H1 (cell line): ENCODE measurements at regions not wholly inside any gene's neighbourhood (a gene's known extent, or its start where the extent isn't known, plus 50 kb on each side); places are given as distances from the start of the nearest gene placed in this dataset.

Experiments
- CTCF ChIA-PET: fragments of 300-600 bp; sonication (Branson Sonifier 250); formaldehyde crosslinking; loops from one replicate; lab custom pipeline; 2021; ENCODE audit not compliant: partially characterized antibody; lab: Charles Lee
- POLR2A ChIA-PET: fragments of 300-600 bp; sonication (Branson Sonifier 250); formaldehyde crosslinking; loops from one replicate; lab custom pipeline; 2021; ENCODE audit warnings: inconsistent platforms; ENCODE audit not compliant: partially characterized antibody; lab: Charles Lee
- DNase-seq, 2 experiments: peaks; one replicate each; pipeline versions ENCODE4 v3.0.0 to v3.0.0-alpha.2; 2010 to 2022; ENCODE audit warnings: low spot score in 2 of 2, low read depth in 1 of 2, mixed read lengths in 1 of 2
- FAIRE-seq: peaks from 2 replicates; lab custom pipeline; 2011; peaks lifted over from hg19 to GRCh38; lab: Jason Lieb, UNC
- H2AFZ ChIP-seq: 2 replicates; pipeline ENCODE4 v1.8.1; 2012; ENCODE audit warnings: low read length, inconsistent platforms
- H2AK5ac ChIP-seq: 2 replicates; pipeline ENCODE4 v1.6.1; 2013; ENCODE audit warnings: low read depth, low read length
- H2BK120ac ChIP-seq: replicated peaks from 2 replicates; pipeline ENCODE3; 2013; ENCODE audit warnings: low read depth, low read length, inconsistent platforms
- H2BK12ac ChIP-seq: 2 replicates; pipeline ENCODE4 v1.6.1; 2013; ENCODE audit warnings: low read depth, low read length
- H2BK15ac ChIP-seq: 2 replicates; pipeline ENCODE4 v1.6.1; 2013; ENCODE audit warnings: low read length
- H2BK20ac ChIP-seq: 2 replicates; pipeline ENCODE4 v1.6.1; 2013; ENCODE audit warnings: low read length
- H2BK5ac ChIP-seq: 2 replicates; pipeline ENCODE4 v1.6.1; 2013; ENCODE audit warnings: low read depth, low read length
- H3K14ac ChIP-seq: 2 replicates; pipeline ENCODE4 v1.6.1; 2013; ENCODE audit warnings: inconsistent platforms; ENCODE audit not compliant: insufficient read length
- H3K18ac ChIP-seq: 2 replicates; pipeline ENCODE4 v1.6.1; 2013; ENCODE audit warnings: low read length; ENCODE audit errors: extremely low read depth
- H3K23ac ChIP-seq: 2 replicates; pipeline ENCODE4 v1.6.1; 2013; ENCODE audit warnings: inconsistent platforms; ENCODE audit not compliant: insufficient read length
- H3K23me2 ChIP-seq: 2 replicates; pipeline ENCODE4 v1.6.1; 2013; ENCODE audit warnings: low read depth, low read length
- H3K27ac ChIP-seq: 2 replicates; pipeline ENCODE4 v1.6.1; 2011; ENCODE audit warnings: low read depth, low read length, inconsistent platforms
- H3K27me3 ChIP-seq, 4 experiments: replicated peaks in 1 of 4; 1 replicate in 1 of 4; 2 replicates in 3 of 4; pipeline versions ENCODE4 v1.6.1 to v1.8.1; 2011 to 2013; ENCODE audit warnings: low read length in 3 of 4, mild to moderate bottlenecking in 3 of 4, inconsistent platforms in 2 of 4, mixed read lengths in 2 of 4, moderate library complexity in 1 of 4; ENCODE audit not compliant: control insufficient read depth in 3 of 4, insufficient read depth in 3 of 4; ENCODE audit errors: extremely low read depth in 1 of 4
- H3K36me3 ChIP-seq, 4 experiments: 2 replicates each; pipeline versions ENCODE4 v1.6.1 to v1.8.1; 2011 to 2013; ENCODE audit warnings: mild to moderate bottlenecking in 4 of 4, low read length in 3 of 4, moderate library complexity in 2 of 4, control low read depth in 1 of 4, inconsistent platforms in 1 of 4; ENCODE audit not compliant: insufficient read depth in 4 of 4, control insufficient read depth in 2 of 4
- H3K4ac ChIP-seq: replicated peaks from 2 replicates; pipeline ENCODE3; 2013; ENCODE audit warnings: low read length, low read depth, mixed read lengths, inconsistent platforms; ENCODE audit not compliant: insufficient read length
- H3K4me1 ChIP-seq, 4 experiments: replicated peaks in 1 of 4; 1 replicate in 1 of 4; 2 replicates in 3 of 4; pipeline versions ENCODE4 v1.6.1 to v1.8.1; 2011 to 2013; ENCODE audit warnings: low read length in 3 of 4, inconsistent platforms in 2 of 4, mixed read lengths in 1 of 4; ENCODE audit not compliant: insufficient read depth in 4 of 4, control insufficient read depth in 3 of 4
- H3K4me2 ChIP-seq, 2 experiments: 2 replicates each; pipeline versions ENCODE4 v1.6.1 to v1.8.1; 2011 to 2013; ENCODE audit warnings: low read depth in 2 of 2, low read length in 2 of 2, control low read depth in 1 of 2, inconsistent platforms in 1 of 2, mild to moderate bottlenecking in 1 of 2; ENCODE audit not compliant: insufficient read depth in 1 of 2
- H3K4me3 ChIP-seq, 4 experiments: fragments of 200-600, 300-600 bp in 1 of 4; sonication (generic), shearing (Covaris generic), sonication (Bioruptor Twin) in 1 of 4; 2 replicates each; pipeline versions ENCODE4 v1.5.1 to v1.8.1; 2011 to 2016; ENCODE audit warnings: low read length in 4 of 4, low read depth in 3 of 4, control low read depth in 2 of 4, inconsistent platforms in 2 of 4, mild to moderate bottlenecking in 2 of 4, mixed read lengths in 1 of 4, moderate library complexity in 1 of 4; ENCODE audit not compliant: insufficient read depth in 2 of 4; ENCODE audit errors: extremely low read depth in 1 of 4
- H3K56ac ChIP-seq: replicated peaks from 2 replicates; pipeline ENCODE3; 2013; ENCODE audit warnings: low read depth, mild to moderate bottlenecking, mixed read lengths, low read length, inconsistent platforms; ENCODE audit not compliant: insufficient read length
- H3K79me1 ChIP-seq: 2 replicates; pipeline ENCODE4 v1.6.1; 2013; ENCODE audit warnings: low read depth, low read length, control low read depth
- H3K79me2 ChIP-seq, 2 experiments: 2 replicates each; pipeline versions ENCODE4 v1.6.1 to v1.8.1; 2012 to 2013; ENCODE audit warnings: low read length in 2 of 2, mild to moderate bottlenecking in 2 of 2, inconsistent platforms in 1 of 2; ENCODE audit not compliant: insufficient read depth in 2 of 2, control insufficient read depth in 1 of 2
- H3K9ac ChIP-seq, 4 experiments: replicated peaks in 1 of 4; 1 replicate in 1 of 4; 2 replicates in 3 of 4; pipeline versions ENCODE4 v1.6.1 to v1.8.1; 2011 to 2013; ENCODE audit warnings: low read depth in 3 of 4, low read length in 3 of 4, control low read depth in 2 of 4, mild to moderate bottlenecking in 2 of 4, moderate library complexity in 2 of 4, inconsistent platforms in 1 of 4; ENCODE audit errors: extremely low read depth in 1 of 4
- H3K9me3 ChIP-seq, 2 experiments: 2 replicates each; pipeline versions ENCODE4 v1.6.1 to v1.8.1; 2012 to 2013; ENCODE audit warnings: mild to moderate bottlenecking in 2 of 2, moderate library complexity in 2 of 2, control low read depth in 1 of 2, inconsistent platforms in 1 of 2, low read depth in 1 of 2, low read length in 1 of 2, mixed read lengths in 1 of 2; ENCODE audit not compliant: insufficient read depth in 2 of 2
- H4K20me1 ChIP-seq, 2 experiments: replicated peaks in 1 of 2; 2 replicates each; pipeline versions ENCODE3 to v1.8.1; 2011 to 2013; ENCODE audit warnings: inconsistent platforms in 2 of 2, low read length in 2 of 2, mild to moderate bottlenecking in 1 of 2; ENCODE audit not compliant: insufficient read depth in 2 of 2, control insufficient read depth in 1 of 2
- H4K5ac ChIP-seq: 2 replicates; pipeline ENCODE4 v1.6.1; 2013; ENCODE audit warnings: low read length, low read depth, mixed read lengths, inconsistent platforms; ENCODE audit not compliant: insufficient read length
- H4K8ac ChIP-seq: 2 replicates; pipeline ENCODE4 v1.8.0; 2013; ENCODE audit warnings: mild to moderate bottlenecking, moderate library complexity, low read length, inconsistent platforms; ENCODE audit not compliant: insufficient read depth; ENCODE audit errors: extremely low read depth
- H4K91ac ChIP-seq: replicated peaks from 2 replicates; pipeline ENCODE3; 2013; ENCODE audit warnings: low read length, mixed read lengths, inconsistent platforms; ENCODE audit not compliant: insufficient read length
- EGR1 ChIP-seq: IDR thresholded peaks from 2 replicates; pipeline ENCODE4 v1.6.1; 2011; ENCODE audit warnings: low read depth, low read length, borderline replicate concordance
- EP300 ChIP-seq, 2 experiments: IDR thresholded peaks; 1 replicate in 1 of 2; 2 replicates in 1 of 2; pipeline ENCODE4 v1.6.1; 2011 to 2012; ENCODE audit warnings: low read depth in 2 of 2, low read length in 2 of 2, mild to moderate bottlenecking in 2 of 2, borderline replicate concordance in 1 of 2, inconsistent platforms in 1 of 2, moderate library complexity in 1 of 2
- HDAC6 ChIP-seq: IDR thresholded peaks from one replicate; pipeline ENCODE4 v1.7.1; 2012; ENCODE audit warnings: low read depth, mild to moderate bottlenecking, inconsistent platforms, low read length, moderate library complexity
- JUN ChIP-seq: IDR thresholded peaks from 2 replicates; pipeline ENCODE4 v1.6.1; 2011; ENCODE audit warnings: low read depth, mild to moderate bottlenecking, improper control_type of control experiment, low read length
- KDM1A ChIP-seq: fragments of 200-600, 300-600 bp; sonication (generic); IDR thresholded peaks from 2 replicates; pipeline ENCODE4 v1.7.1; 2016; ENCODE audit warnings: mild to moderate bottlenecking, low read length, borderline replicate concordance
- KDM5A ChIP-seq: fragments of 200-600 bp; IDR thresholded peaks from 2 replicates; pipeline ENCODE4 v1.7.1; 2012; ENCODE audit warnings: mild to moderate bottlenecking, low read length, inconsistent platforms, mixed read lengths
- PHF8 ChIP-seq: fragments of 200-600 bp; sonication (generic); conservative IDR thresholded peaks from 2 replicates; pipeline ENCODE4 v1.7.1; 2012; ENCODE audit warnings: low read depth, mild to moderate bottlenecking, inconsistent platforms, low read length, moderate library complexity
- TEAD4 ChIP-seq: IDR thresholded peaks from 2 replicates; pipeline ENCODE4 v1.6.1; 2012; ENCODE audit warnings: low read depth, low read length, inconsistent platforms, mixed read lengths
- ZNF274 ChIP-seq: IDR thresholded peaks from 2 replicates; pipeline ENCODE4 v1.7.0; 2012; ENCODE audit warnings: low read length, borderline replicate concordance; ENCODE audit errors: extremely low read depth
- WGBS, 2 experiments: shearing (Covaris generic) in 1 of 2; methylation state at CpG; one replicate each; pipeline versions ENCODE4 v1.1.6 to v1.1.7; 2013 to 2015; ENCODE audit warnings: low lambda C conversion rate in 2 of 2, mixed read lengths in 2 of 2, inconsistent platforms in 1 of 2, low coverage in 1 of 2, missing lambda C conversion rate in 1 of 2; ENCODE audit not compliant: insufficient replicate concordance in 2 of 2, insufficient coverage in 1 of 2, insufficient read length in 1 of 2; ENCODE audit errors: extremely low coverage in 1 of 2, missing lambda C conversion rate in 1 of 2; 5-methylcytosine and 5-hydroxymethylcytosine counted together

GRCh38 chr10:52499281-52499680, 185.2 kb downstream of the DKK1 start:
- Histone ChIP-seq H2AK5ac (no peak overlapping the region), H4K8ac (no peak overlapping the region), H3K4ac (no peak overlapping the region), H3K27ac (no peak overlapping the region), H4K5ac (no peak overlapping the region), H2BK5ac (no peak overlapping the region), H3K18ac (no peak overlapping the region), H3K27me3 (no peaks in the 10 kb centered on the region), H3K79me2 (no peaks in the 10 kb centered on the region), H3K4me1 (no peaks in the 10 kb centered on the region), H2BK12ac (no peak overlapping the region), H3K23ac (no peak overlapping the region), H3K79me1 (no peaks in the 10 kb centered on the region), H3K56ac (no peak overlapping the region), H4K91ac (no peak overlapping the region), H3K9ac (no peak overlapping the region), H3K23me2 (no peaks in the 10 kb centered on the region; the same call in 1 of the 2 replicates), H3K36me3 (no peaks in the 10 kb centered on the region), H2BK120ac (no peak overlapping the region), H2AFZ (no peak overlapping the region), H3K4me2 (no peak overlapping the region), H2BK20ac (no peak overlapping the region), H2BK15ac (no peak overlapping the region), H4K20me1 (no peaks in the 10 kb centered on the region), H3K4me3 (no peak overlapping the region), H3K14ac (no peak overlapping the region), H3K9me3 (peaks cover 4 to 7% of the 10 kb centered on the region in 2 experiments; a peak in 2 of 4 replicates)
- CTCF ChIA-PET: interaction anchor here (1.0 to 2.2 kb wide), 4 partner anchors 9 to 279 kb away, joined by 3 to 5 read pairs (median 4); no protein-coding TSS in a partner anchor
- TF ChIP-seq TEAD4 (no peak), HDAC6 (no peak), EP300 (IDR thresholded peaks at IDR 0.05; ENCODE audit: borderline replicate concordance in 1 of 2, low read depth in 2 of 2, low read length in 2 of 2) (no peak), KDM1A (no peak), JUN (no peak), PHF8 (no peak), EGR1 (no peak), ZNF274 (no peak), KDM5A (no peak)
- FAIRE-seq: no peak
- WGBS, 2 experiments: 92% methylated on average over 7 of the region's 7 CpGs; no CpG with 5 or more reads in 1 of the 2 experiments
- DNase-seq: no peak
- POLR2A ChIA-PET: no interaction called here
